ENCODE measurements at regions not wholly inside any gene's neighbourhood (a gene's known extent, or its start where the extent isn't known, plus 50 kb on each side); places are given as distances from the start of the nearest gene placed in this dataset.

- Histone ChIP-seq H3K9ac (ENCODE audit: low read length in 3 of 3) (no peak overlapping the region), H3K9me3 (ENCODE audit: control insufficient read depth in 2 of 3, insufficient read depth in 1 of 3, low read length in 3 of 3) (peaks cover 0 to 2% (median 0%) of the 10 kb centered on the region in 3 donors), H3K27me3 (ENCODE audit: control insufficient read depth, insufficient read depth, low read length) (peaks cover 2% of the 10 kb centered on the region), H3K36me3 (ENCODE audit: control insufficient read depth in 2 of 3, insufficient read depth in 3 of 3, low read length in 3 of 3) (no peaks in the 10 kb centered on the region), H3K4me1 (ENCODE audit: control insufficient read depth in 2 of 3, insufficient read depth in 2 of 3, low read depth in 1 of 3, low read length in 3 of 3) (peaks cover 0 to 8% (median 0%) of the 10 kb centered on the region in 3 donors), H3K27ac (ENCODE audit: low read depth in 2 of 2, low read length in 2 of 2) (no peak overlapping the region), H3K4me3 (ENCODE audit: low read length in 3 of 3) (no peak overlapping the region)
- intact Hi-C loops (cut with DNase I): no loop called here
- DNase-seq: peak in 1 of 5 donors; percentile 18
- no peak for TF ChIP-seq CTCF (IDR thresholded peaks at IDR 0.05; ENCODE audit: borderline replicate concordance, extremely low read depth, insufficient read depth)
- no peak for FAIRE-seq
Measured at GRCh38 chrX:13266641-13267345, 53.1 kb downstream of the ATXN3L start.

GRCh38 chrX:13265549-13266132, 54.2 kb downstream of the ATXN3L start:
- intact Hi-C loops (cut with DNase I): no loop called here
- no peak for FAIRE-seq

GRCh38 chrX:13265111-13265510, 54.7 kb downstream of the ATXN3L start:
- peaks cover 2% of the 10 kb centered on the region for H3K27me3 ChIP-seq (ENCODE audit: control insufficient read depth, insufficient read depth, low read length)
- intact Hi-C loops (cut with DNase I): no loop called here
- no peak for FAIRE-seq

More at GRCh38 chrX:13265549-13266132, 54.2 kb downstream of the ATXN3L start:
- no peak overlapping the region for H3K4me3 ChIP-seq (ENCODE audit: low read length in 3 of 3)
- H3K9ac ChIP-seq (ENCODE audit: low read length in 3 of 3): no peak overlapping the region
- peaks cover 0 to 2% (median 0%) of the 10 kb centered on the region in 3 donors for H3K9me3 ChIP-seq (ENCODE audit: control insufficient read depth in 2 of 3, insufficient read depth in 1 of 3, low read length in 3 of 3)
- no peaks in the 10 kb centered on the region for H3K36me3 ChIP-seq (ENCODE audit: control insufficient read depth in 2 of 3, insufficient read depth in 3 of 3, low read length in 3 of 3)
- peaks cover 2% of the 10 kb centered on the region for H3K27me3 ChIP-seq (ENCODE audit: control insufficient read depth, insufficient read depth, low read length)
- DNase-seq: peak in 1 of 5 donors; percentile 42
- TF ChIP-seq CTCF (IDR thresholded peaks at IDR 0.05; ENCODE audit: borderline replicate concordance, extremely low read depth, insufficient read depth): no peak
- H3K4me1 ChIP-seq (ENCODE audit: control insufficient read depth in 2 of 3, insufficient read depth in 2 of 3, low read depth in 1 of 3, low read length in 3 of 3): peaks cover 0 to 8% (median 0%) of the 10 kb centered on the region in 3 donors
- H3K27ac ChIP-seq (ENCODE audit: low read depth in 2 of 2, low read length in 2 of 2): no peak overlapping the region

More at GRCh38 chrX:13265111-13265510, 54.7 kb downstream of the ATXN3L start:
- Histone ChIP-seq H3K27ac (ENCODE audit: low read depth in 2 of 2, low read length in 2 of 2) (no peak overlapping the region), H3K4me1 (ENCODE audit: control insufficient read depth in 2 of 3, insufficient read depth in 2 of 3, low read depth in 1 of 3, low read length in 3 of 3) (peaks cover 0 to 8% (median 0%) of the 10 kb centered on the region in 3 donors), H3K4me3 (ENCODE audit: low read length in 3 of 3) (no peak overlapping the region), H3K9me3 (ENCODE audit: control insufficient read depth in 2 of 3, insufficient read depth in 1 of 3, low read length in 3 of 3) (peaks cover 0 to 2% (median 0%) of the 10 kb centered on the region in 3 donors), H3K9ac (ENCODE audit: low read length in 3 of 3) (no peak overlapping the region), H3K36me3 (ENCODE audit: control insufficient read depth in 2 of 3, insufficient read depth in 3 of 3, low read length in 3 of 3) (no peaks in the 10 kb centered on the region)
- DNase-seq: no peak
- TF ChIP-seq CTCF (IDR thresholded peaks at IDR 0.05; ENCODE audit: borderline replicate concordance, extremely low read depth, insufficient read depth): no peak
